ENCODE measurements at regions not wholly inside any gene's neighbourhood (a gene's known extent, or its start where the extent isn't known, plus 50 kb on each side); places are given as distances from the start of the nearest gene placed in this dataset.

DNA sequence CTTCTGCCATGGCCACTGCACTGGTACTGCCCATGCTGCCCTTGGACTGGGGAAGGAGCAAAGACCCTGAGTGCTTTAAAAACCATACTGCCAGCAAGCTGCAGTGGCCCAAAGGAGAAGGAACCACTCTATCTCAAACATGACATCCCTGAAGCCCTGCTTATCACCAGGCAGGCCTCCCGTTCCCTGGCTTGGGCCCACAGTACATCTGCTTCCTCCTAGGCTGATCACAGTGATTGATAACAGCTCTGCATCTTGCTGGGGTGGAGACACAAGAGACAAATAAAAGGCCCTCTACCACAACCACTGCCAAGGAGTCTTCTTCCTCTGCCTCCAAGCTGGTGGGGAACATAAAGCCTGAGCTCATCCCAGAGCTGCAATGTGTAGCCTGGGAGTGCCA, 567.5 kb downstream of the TRHDE start:
- CTCF ChIA-PET, result no interaction called here

DNA sequence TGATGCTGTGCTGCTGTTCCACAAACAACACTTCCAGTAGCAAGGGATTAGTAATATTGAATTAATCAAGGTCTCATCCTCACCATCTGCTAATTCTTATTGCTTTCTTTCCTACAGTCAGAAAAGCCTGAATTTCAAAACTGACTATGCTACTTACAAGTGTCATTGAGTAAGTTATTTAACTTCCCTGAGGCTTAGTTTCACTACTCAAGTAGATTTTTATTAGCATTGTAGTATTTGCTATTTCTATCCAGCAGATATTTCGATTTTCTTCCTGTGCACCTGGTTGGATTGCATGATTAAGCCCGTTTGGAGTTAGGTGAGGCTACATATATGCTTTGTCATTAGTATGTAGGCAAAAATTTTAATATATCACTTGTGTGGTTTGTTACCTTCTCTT, 591.5 kb downstream of the TRHDE start:
- Histone ChIP-seq H3K4me1 (no peaks in the 10 kb centered on the region), H3K27ac (no peak overlapping the region), H3K9me3 (no peaks in the 10 kb centered on the region), H3K4me2 (no peak overlapping the region), H3K4me3 (no peak overlapping the region)
- FAIRE-seq, result no peak
- ATAC-seq, result no peak
- TF ChIP-seq, protein P1, sequence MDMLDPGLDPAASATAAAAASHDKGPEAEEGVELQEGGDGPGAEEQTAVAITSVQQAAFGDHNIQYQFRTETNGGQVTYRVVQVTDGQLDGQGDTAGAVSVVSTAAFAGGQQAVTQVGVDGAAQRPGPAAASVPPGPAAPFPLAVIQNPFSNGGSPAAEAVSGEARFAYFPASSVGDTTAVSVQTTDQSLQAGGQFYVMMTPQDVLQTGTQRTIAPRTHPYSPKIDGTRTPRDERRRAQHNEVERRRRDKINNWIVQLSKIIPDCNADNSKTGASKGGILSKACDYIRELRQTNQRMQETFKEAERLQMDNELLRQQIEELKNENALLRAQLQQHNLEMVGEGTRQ (IDR thresholded peaks at IDR 0.05), result no peak
- TF ChIP-seq RAD21 (conservative IDR thresholded peaks at IDR 0.05 in 1 of 2, IDR thresholded peaks at IDR 0.05 in 1 of 2) (no peak), JUN (IDR thresholded peaks at IDR 0.05) (no peak), EP300 (IDR thresholded peaks at IDR 0.05) (no peak), NFE2L2 (conservative IDR thresholded peaks at IDR 0.05; ENCODE audit: low read length) (no peak), TFCP2L1 (CRISPR knock-in tag; IDR thresholded peaks at IDR 0.05) (no peak)
- TF ChIP-seq, protein P2, sequence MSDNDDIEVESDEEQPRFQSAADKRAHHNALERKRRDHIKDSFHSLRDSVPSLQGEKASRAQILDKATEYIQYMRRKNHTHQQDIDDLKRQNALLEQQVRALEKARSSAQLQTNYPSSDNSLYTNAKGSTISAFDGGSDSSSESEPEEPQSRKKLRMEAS (IDR thresholded peaks at IDR 0.05), result no peak
- no peak for DNase-seq (ENCODE audit: low read depth in 1 of 2, low spot score in 1 of 2)
- CTCF ChIA-PET, result no interaction called here
- POLR2A ChIA-PET, result no interaction called here
- 1% methylated on average over 2 of the region's 2 CpGs for WGBS (ENCODE audit: missing lambda C conversion rate)

More for the DNA sequence above, 567.5 kb downstream of the TRHDE start:
- Histone ChIP-seq H3K4me1 (no peaks in the 10 kb centered on the region), H3K27ac (no peak overlapping the region), H3K9me3 (no peaks in the 10 kb centered on the region; the same call in 2 of the 3 replicates), H3K4me2 (no peak overlapping the region), H3K4me3 (no peak overlapping the region)
- FAIRE-seq (no peak), ATAC-seq (no peak), DNase-seq (ENCODE audit: low read depth in 1 of 2, low spot score in 1 of 2) (no peak)
- WGBS (ENCODE audit: missing lambda C conversion rate), result 0% methylated on average over 1 of the region's 1 CpG
- POLR2A ChIA-PET, result no interaction called here
- TF ChIP-seq MAZ (IDR thresholded peaks at IDR 0.05; ENCODE audit: borderline replicate concordance, low read depth, low read length) (no peak), HDAC2 (IDR thresholded peaks at IDR 0.05) (no peak), ZFP36 (IDR thresholded peaks at IDR 0.05; ENCODE audit: borderline replicate concordance, partially characterized antibody) (no peak), POLR2A (IDR thresholded peaks at IDR 0.05; ENCODE audit: low read length) (no peak), EHF (CRISPR knock-in tag; IDR thresholded peaks at IDR 0.05) (no peak), KDM5A (IDR thresholded peaks at IDR 0.05) (no peak)

DNA sequence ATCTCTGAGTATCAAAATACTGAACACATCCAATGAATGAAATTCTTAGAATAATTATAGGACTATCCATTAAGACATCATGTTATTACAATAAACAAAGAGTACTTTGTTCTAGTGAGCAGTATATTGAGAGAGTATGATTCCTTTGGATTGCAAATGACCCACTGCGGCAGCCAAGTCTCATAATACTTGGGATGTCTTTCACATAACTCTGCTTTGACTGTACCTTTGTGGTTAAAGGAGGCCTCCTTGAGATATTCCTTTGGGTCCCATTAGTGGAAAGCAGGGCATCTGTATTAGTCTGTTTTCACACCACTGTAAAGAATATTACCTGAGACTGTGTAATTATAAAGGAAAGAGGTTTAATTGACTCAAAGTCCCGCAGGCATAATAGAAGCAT, 593.8 kb downstream of the TRHDE start:
- FAIRE-seq, result no peak
- ATAC-seq, result no peak
- CTCF ChIA-PET, result no interaction called here
- Histone ChIP-seq H3K9me3 (no peaks in the 10 kb centered on the region), H3K4me2 (no peak overlapping the region), H3K4me1 (no peaks in the 10 kb centered on the region), H3K4me3 (no peak overlapping the region), H3K27ac (no peak overlapping the region)
- WGBS (ENCODE audit: missing lambda C conversion rate), result 20% methylated on average over 2 of the region's 2 CpGs
- no peak for DNase-seq (ENCODE audit: low read depth in 1 of 2, low spot score in 1 of 2)
- no peak for TF ChIP-seq RARB (CRISPR knock-in tag; IDR thresholded peaks at IDR 0.05)
- TF ChIP-seq FOXS1 (CRISPR knock-in tag; IDR thresholded peaks at IDR 0.05), result no peak
- TF ChIP-seq, protein P3, sequence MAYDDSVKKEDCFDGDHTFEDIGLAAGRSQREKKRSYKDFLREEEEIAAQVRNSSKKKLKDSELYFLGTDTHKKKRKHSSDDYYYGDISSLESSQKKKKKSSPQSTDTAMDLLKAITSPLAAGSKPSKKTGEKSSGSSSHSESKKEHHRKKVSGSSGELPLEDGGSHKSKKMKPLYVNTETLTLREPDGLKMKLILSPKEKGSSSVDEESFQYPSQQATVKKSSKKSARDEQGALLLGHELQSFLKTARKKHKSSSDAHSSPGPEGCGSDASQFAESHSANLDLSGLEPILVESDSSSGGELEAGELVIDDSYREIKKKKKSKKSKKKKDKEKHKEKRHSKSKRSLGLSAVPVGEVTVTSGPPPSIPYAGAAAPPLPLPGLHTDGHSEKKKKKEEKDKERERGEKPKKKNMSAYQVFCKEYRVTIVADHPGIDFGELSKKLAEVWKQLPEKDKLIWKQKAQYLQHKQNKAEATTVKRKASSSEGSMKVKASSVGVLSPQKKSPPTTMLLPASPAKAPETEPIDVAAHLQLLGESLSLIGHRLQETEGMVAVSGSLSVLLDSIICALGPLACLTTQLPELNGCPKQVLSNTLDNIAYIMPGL (CRISPR knock-in tag; IDR thresholded peaks at IDR 0.05; ENCODE audit: borderline replicate concordance), result no peak
- TF ChIP-seq RAD21 (conservative IDR thresholded peaks at IDR 0.05 in 1 of 2, IDR thresholded peaks at IDR 0.05 in 1 of 2), result no peak
- no peak for TF ChIP-seq KDM1A (IDR thresholded peaks at IDR 0.05; ENCODE audit: low read depth)
- no peak for TF ChIP-seq JUNB (IDR thresholded peaks at IDR 0.05)
- no peak for TF ChIP-seq FOSL2 (IDR thresholded peaks at IDR 0.05)
- no peak for TF ChIP-seq FOSL2 (CRISPR knock-in tag; IDR thresholded peaks at IDR 0.05)
- no peak for TF ChIP-seq HDAC2 (IDR thresholded peaks at IDR 0.05)
- TF ChIP-seq, protein P4, sequence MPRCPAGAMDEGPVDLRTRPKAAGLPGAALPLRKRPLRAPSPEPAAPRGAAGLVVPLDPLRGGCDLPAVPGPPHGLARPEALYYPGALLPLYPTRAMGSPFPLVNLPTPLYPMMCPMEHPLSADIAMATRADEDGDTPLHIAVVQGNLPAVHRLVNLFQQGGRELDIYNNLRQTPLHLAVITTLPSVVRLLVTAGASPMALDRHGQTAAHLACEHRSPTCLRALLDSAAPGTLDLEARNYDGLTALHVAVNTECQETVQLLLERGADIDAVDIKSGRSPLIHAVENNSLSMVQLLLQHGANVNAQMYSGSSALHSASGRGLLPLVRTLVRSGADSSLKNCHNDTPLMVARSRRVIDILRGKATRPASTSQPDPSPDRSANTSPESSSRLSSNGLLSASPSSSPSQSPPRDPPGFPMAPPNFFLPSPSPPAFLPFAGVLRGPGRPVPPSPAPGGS (IDR thresholded peaks at IDR 0.05), result no peak
- TF ChIP-seq PBX3 (IDR thresholded peaks at IDR 0.05), result no peak
- no peak for TF ChIP-seq SMC3 (IDR thresholded peaks at IDR 0.05)
- TF ChIP-seq HES2 (IDR thresholded peaks at IDR 0.05), result no peak
- TF ChIP-seq CBX2 (IDR thresholded peaks at IDR 0.05; ENCODE audit: borderline replicate concordance, low read depth), result no peak
- TF ChIP-seq ZNF302 (CRISPR knock-in tag; IDR thresholded peaks at IDR 0.05), result no peak
- no peak for TF ChIP-seq NR3C1 (IDR thresholded peaks at IDR 0.05)
- TF ChIP-seq KDM5A (IDR thresholded peaks at IDR 0.05), result no peak
- no peak for TF ChIP-seq HEYL (CRISPR knock-in tag; IDR thresholded peaks at IDR 0.05)
- TF ChIP-seq GATA3 (IDR thresholded peaks at IDR 0.05; ENCODE audit: borderline replicate concordance), result no peak
- TF ChIP-seq MAFK (IDR thresholded peaks at IDR 0.05; ENCODE audit: partially characterized antibody), result no peak
- POLR2A ChIA-PET, result no interaction called here

Measured in A549 (cell line).